ENCODE measurements at regions not wholly inside any gene's neighbourhood (a gene's known extent, or its start where the extent isn't known, plus 50 kb on each side); places are given as distances from the start of the nearest gene placed in this dataset.

GRCh38 chr2:240302041-240302440 is 133.4 kb upstream of the GPC1 start:
- H3K9me3 ChIP-seq (replicated peaks; ENCODE audit: low read length): no peaks in the 10 kb centered on the region
- H3K4me3 ChIP-seq (ENCODE audit: low read length): no peak overlapping the region
- H3K4me1 ChIP-seq (ENCODE audit: control insufficient read depth, insufficient read depth, low read length): peaks cover 8% of the 10 kb centered on the region
- no peaks in the 10 kb centered on the region for H3K36me3 ChIP-seq (ENCODE audit: insufficient read depth, low read length)
- H3K4me2 ChIP-seq (ENCODE audit: low read length): no peak overlapping the region
- no peak overlapping the region for H3K9ac ChIP-seq (ENCODE audit: low read depth, low read length)
- peaks cover 12% of the 10 kb centered on the region for H3K27me3 ChIP-seq (ENCODE audit: control insufficient read depth, insufficient read depth, low read length)

GRCh38 chr2:240302933-240303595 is 132.4 kb upstream of the GPC1 start:
- no peaks in the 10 kb centered on the region for H3K36me3 ChIP-seq (ENCODE audit: insufficient read depth, low read length)
- peaks cover 12% of the 10 kb centered on the region for H3K27me3 ChIP-seq (ENCODE audit: control insufficient read depth, insufficient read depth, low read length)
- no peaks in the 10 kb centered on the region for H3K9me3 ChIP-seq (replicated peaks; ENCODE audit: low read length)
- no peak overlapping the region for H3K4me2 ChIP-seq (ENCODE audit: low read length)
- H3K4me3 ChIP-seq (ENCODE audit: low read length): no peak overlapping the region
- no peak overlapping the region for H3K9ac ChIP-seq (ENCODE audit: low read depth, low read length)
- H3K4me1 ChIP-seq (ENCODE audit: control insufficient read depth, insufficient read depth, low read length): peaks cover 8% of the 10 kb centered on the region

- H3K4me3 ChIP-seq (ENCODE audit: low read length): no peak overlapping the region
- peaks cover 8% of the 10 kb centered on the region for H3K4me1 ChIP-seq (ENCODE audit: control insufficient read depth, insufficient read depth, low read length)
- no peaks in the 10 kb centered on the region for H3K9me3 ChIP-seq (replicated peaks; ENCODE audit: low read length)
- no peaks in the 10 kb centered on the region for H3K36me3 ChIP-seq (ENCODE audit: insufficient read depth, low read length)
- H3K27me3 ChIP-seq (ENCODE audit: control insufficient read depth, insufficient read depth, low read length): peaks cover 12% of the 10 kb centered on the region
- no peak overlapping the region for H3K4me2 ChIP-seq (ENCODE audit: low read length)
- H3K9ac ChIP-seq (ENCODE audit: low read depth, low read length): no peak overlapping the region
These were observed 131.3 kb upstream of the GPC1 start for GRCh38 chr2:240303896-240304745.

- Histone ChIP-seq H3K9me3 (replicated peaks; ENCODE audit: low read length) (no peaks in the 10 kb centered on the region), H3K4me2 (ENCODE audit: low read length) (no peak overlapping the region)
These were observed 130.7 kb upstream of the GPC1 start for GRCh38 chr2:240304746-240305161.

GRCh38 chr2:240305369-240305962 is 130.0 kb upstream of the GPC1 start:
- Histone ChIP-seq H3K9ac (ENCODE audit: low read depth, low read length) (no peak overlapping the region), H3K4me3 (ENCODE audit: low read length) (no peak overlapping the region), H3K4me1 (ENCODE audit: control insufficient read depth, insufficient read depth, low read length) (peaks cover 5% of the 10 kb centered on the region), H3K4me2 (ENCODE audit: low read length) (no peak overlapping the region), H3K36me3 (ENCODE audit: insufficient read depth, low read length) (no peaks in the 10 kb centered on the region), H3K9me3 (replicated peaks; ENCODE audit: low read length) (no peaks in the 10 kb centered on the region), H3K27me3 (ENCODE audit: control insufficient read depth, insufficient read depth, low read length) (peaks cover 14% of the 10 kb centered on the region)

More at GRCh38 chr2:240304746-240305161, 130.7 kb upstream of the GPC1 start:
- no peak overlapping the region for H3K9ac ChIP-seq (ENCODE audit: low read depth, low read length)
- H3K27me3 ChIP-seq (ENCODE audit: control insufficient read depth, insufficient read depth, low read length): peaks cover 12% of the 10 kb centered on the region
- H3K4me3 ChIP-seq (ENCODE audit: low read length): no peak overlapping the region
- H3K36me3 ChIP-seq (ENCODE audit: insufficient read depth, low read length): no peaks in the 10 kb centered on the region
- H3K4me1 ChIP-seq (ENCODE audit: control insufficient read depth, insufficient read depth, low read length): peaks cover 8% of the 10 kb centered on the region

GRCh38 chr2:240306185-240306584 is 129.3 kb upstream of the GPC1 start:
- H3K36me3 ChIP-seq (ENCODE audit: insufficient read depth, low read length): no peaks in the 10 kb centered on the region
- no peak overlapping the region for H3K4me3 ChIP-seq (ENCODE audit: low read length)
- H3K4me1 ChIP-seq (ENCODE audit: control insufficient read depth, insufficient read depth, low read length): no peaks in the 10 kb centered on the region
- no peak overlapping the region for H3K9ac ChIP-seq (ENCODE audit: low read depth, low read length)
- H3K9me3 ChIP-seq (replicated peaks; ENCODE audit: low read length): no peaks in the 10 kb centered on the region
- H3K27me3 ChIP-seq (ENCODE audit: control insufficient read depth, insufficient read depth, low read length): peaks cover 18% of the 10 kb centered on the region
- H3K4me2 ChIP-seq (ENCODE audit: low read length): no peak overlapping the region

- H3K4me3 ChIP-seq (ENCODE audit: low read length): no peak overlapping the region
- H3K4me2 ChIP-seq (ENCODE audit: low read length): no peak overlapping the region
- peaks cover 12% of the 10 kb centered on the region for H3K27me3 ChIP-seq (ENCODE audit: control insufficient read depth, insufficient read depth, low read length)
- H3K9ac ChIP-seq (ENCODE audit: low read depth, low read length): no peak overlapping the region
- H3K9me3 ChIP-seq (replicated peaks; ENCODE audit: low read length): no peaks in the 10 kb centered on the region
- no peaks in the 10 kb centered on the region for H3K4me1 ChIP-seq (ENCODE audit: control insufficient read depth, insufficient read depth, low read length)
- H3K36me3 ChIP-seq (ENCODE audit: insufficient read depth, low read length): no peaks in the 10 kb centered on the region
These were observed 127.3 kb upstream of the GPC1 start for GRCh38 chr2:240308111-240308651.

GRCh38 chr2:240309214-240309613 is 126.2 kb upstream of the GPC1 start:
- Histone ChIP-seq H3K4me2 (ENCODE audit: low read length) (no peak overlapping the region), H3K4me1 (ENCODE audit: control insufficient read depth, insufficient read depth, low read length) (no peaks in the 10 kb centered on the region), H3K9ac (ENCODE audit: low read depth, low read length) (no peak overlapping the region), H3K4me3 (ENCODE audit: low read length) (no peak overlapping the region), H3K36me3 (ENCODE audit: insufficient read depth, low read length) (no peaks in the 10 kb centered on the region), H3K9me3 (replicated peaks; ENCODE audit: low read length) (no peaks in the 10 kb centered on the region), H3K27me3 (ENCODE audit: control insufficient read depth, insufficient read depth, low read length) (peaks cover 7% of the 10 kb centered on the region)

GRCh38 chr2:240310201-240310600 is 125.3 kb upstream of the GPC1 start:
- Histone ChIP-seq H3K27me3 (ENCODE audit: control insufficient read depth, insufficient read depth, low read length) (peaks cover 7% of the 10 kb centered on the region), H3K9me3 (replicated peaks; ENCODE audit: low read length) (no peaks in the 10 kb centered on the region)

GRCh38 chr2:240310645-240311044 is 124.8 kb upstream of the GPC1 start:
- no peaks in the 10 kb centered on the region for H3K4me1 ChIP-seq (ENCODE audit: control insufficient read depth, insufficient read depth, low read length)
- peaks cover 7% of the 10 kb centered on the region for H3K27me3 ChIP-seq (ENCODE audit: control insufficient read depth, insufficient read depth, low read length)
- no peaks in the 10 kb centered on the region for H3K36me3 ChIP-seq (ENCODE audit: insufficient read depth, low read length)
- no peak overlapping the region for H3K4me2 ChIP-seq (ENCODE audit: low read length)
- H3K9me3 ChIP-seq (replicated peaks; ENCODE audit: low read length): no peaks in the 10 kb centered on the region
- H3K4me3 ChIP-seq (ENCODE audit: low read length): no peak overlapping the region
- no peak overlapping the region for H3K9ac ChIP-seq (ENCODE audit: low read depth, low read length)

More at GRCh38 chr2:240310201-240310600, 125.3 kb upstream of the GPC1 start:
- Histone ChIP-seq H3K4me2 (ENCODE audit: low read length) (no peak overlapping the region), H3K4me3 (ENCODE audit: low read length) (no peak overlapping the region), H3K4me1 (ENCODE audit: control insufficient read depth, insufficient read depth, low read length) (no peaks in the 10 kb centered on the region), H3K36me3 (ENCODE audit: insufficient read depth, low read length) (no peaks in the 10 kb centered on the region), H3K9ac (ENCODE audit: low read depth, low read length) (no peak overlapping the region)

GRCh38 chr2:240311821-240312220 is 123.6 kb upstream of the GPC1 start:
- H3K4me3 ChIP-seq (ENCODE audit: low read length): no peak overlapping the region
- no peak overlapping the region for H3K4me2 ChIP-seq (ENCODE audit: low read length)
- H3K9me3 ChIP-seq (replicated peaks; ENCODE audit: low read length): no peaks in the 10 kb centered on the region
- peaks cover 7% of the 10 kb centered on the region for H3K27me3 ChIP-seq (ENCODE audit: control insufficient read depth, insufficient read depth, low read length)
- H3K9ac ChIP-seq (ENCODE audit: low read depth, low read length): no peak overlapping the region
- no peaks in the 10 kb centered on the region for H3K36me3 ChIP-seq (ENCODE audit: insufficient read depth, low read length)
- no peaks in the 10 kb centered on the region for H3K4me1 ChIP-seq (ENCODE audit: control insufficient read depth, insufficient read depth, low read length)

Data from skeletal muscle satellite cell (primary cell).